Activated T-helper 2 cell treated with anti-CD3 and anti-CD28 coated beads, Interferon-gamma antibody, Interleukin-2, Interleukin-4, amounts not matched to agents 10 μg/mL and 5 μg/mL and 100 μg/mL, durations not matched to agents 14 hours and 24 hours and 36 hours (primary cell): ENCODE measurements at regions not wholly inside any gene's neighbourhood (a gene's known extent, or its start where the extent isn't known, plus 50 kb on each side); places are given as distances from the start of the nearest gene placed in this dataset.
"Not testable (repeated sequence)": the region's sequence is repeated elsewhere in the genome, so short reads cannot be mapped to it uniquely, and the experiment has no call there.

Experiments used
- DNase-seq: peaks from one replicate; pipeline ENCODE4 v3.0.0; 2021; ENCODE audit warnings: low spot score
- H3K27ac Mint-ChIP-seq: one replicate; pipeline ENCODE4 v1.8.0; 2021; ENCODE audit warnings: mixed read lengths
- H3K27me3 Mint-ChIP-seq: one replicate; pipeline ENCODE4 v1.8.0; 2021; ENCODE audit warnings: low read depth, mixed read lengths
- H3K36me3 Mint-ChIP-seq: one replicate; pipeline ENCODE4 v1.8.0; 2021; ENCODE audit warnings: low read depth, mixed read lengths
- H3K4me1 Mint-ChIP-seq: one replicate; pipeline ENCODE4 v1.8.0; 2021; ENCODE audit warnings: low read depth, mixed read lengths
- H3K4me3 Mint-ChIP-seq: one replicate; pipeline ENCODE4 v1.8.0; 2021; ENCODE audit warnings: low read depth, mild to moderate bottlenecking, moderate library complexity, mixed read lengths
- H3K9me3 Mint-ChIP-seq: one replicate; pipeline ENCODE4 v1.8.0; 2021; ENCODE audit warnings: mixed read lengths
- intact Hi-C: fragments of 100-400 bp; cut with micrococcal nuclease; formaldehyde crosslinking; loops from one replicate; pipeline ENCODE4 v1.15.1; 2023

GRCh38 chr6:19892260-19892659, 55.1 kb downstream of the ID4 start:
- H3K9me3 Mint-ChIP-seq = peaks cover 9% of the 10 kb centered on the region
- no peak for DNase-seq

GRCh38 chr6:19895866-19896692, 58.9 kb downstream of the ID4 start:
- DNase-seq = no peak
- H3K36me3 Mint-ChIP-seq = no peaks in the 10 kb centered on the region
- H3K27ac Mint-ChIP-seq = no peak overlapping the region
- intact Hi-C loops = no loop called here
- H3K4me1 Mint-ChIP-seq = no peaks in the 10 kb centered on the region
- H3K4me3 Mint-ChIP-seq = no peak overlapping the region
- H3K27me3 Mint-ChIP-seq = no peaks in the 10 kb centered on the region
- peaks cover 9% of the 10 kb centered on the region for H3K9me3 Mint-ChIP-seq

More at GRCh38 chr6:19892260-19892659, 55.1 kb downstream of the ID4 start:
- Mint-ChIP-seq H3K4me1 (no peaks in the 10 kb centered on the region), H3K36me3 (no peaks in the 10 kb centered on the region), H3K27ac (no peak overlapping the region), H3K27me3 (no peaks in the 10 kb centered on the region), H3K4me3 (no peak overlapping the region)
- intact Hi-C loops = no loop called here

GRCh38 chr6:19896693-19897010, 59.5 kb downstream of the ID4 start:
- no peak overlapping the region for H3K4me3 Mint-ChIP-seq
- no peaks in the 10 kb centered on the region for H3K27me3 Mint-ChIP-seq
- H3K4me1 Mint-ChIP-seq = no peaks in the 10 kb centered on the region
- intact Hi-C loops = no loop called here
- H3K9me3 Mint-ChIP-seq = peaks cover 9% of the 10 kb centered on the region
- H3K36me3 Mint-ChIP-seq = no peaks in the 10 kb centered on the region
- DNase-seq = no peak
- no peak overlapping the region for H3K27ac Mint-ChIP-seq

GRCh38 chr6:19898141-19898740, 61.1 kb downstream of the ID4 start:
- Mint-ChIP-seq H3K27me3 (no peaks in the 10 kb centered on the region), H3K36me3 (no peaks in the 10 kb centered on the region), H3K27ac (no peak overlapping the region), H3K4me1 (no peaks in the 10 kb centered on the region), H3K9me3 (peaks cover 9% of the 10 kb centered on the region), H3K4me3 (no peak overlapping the region)
- DNase-seq = no peak
- intact Hi-C loops = no loop called here

- intact Hi-C loops = no loop called here
These were observed 65.0 kb downstream of the ID4 start for GRCh38 chr6:19902201-19902600.

GRCh38 chr6:19904408-19904807, 67.2 kb downstream of the ID4 start:
- DNase-seq, H3K9me3 Mint-ChIP-seq, H3K27ac Mint-ChIP-seq, H3K4me1 Mint-ChIP-seq, H3K27me3 Mint-ChIP-seq, intact Hi-C loops, H3K4me3 Mint-ChIP-seq, H3K36me3 Mint-ChIP-seq: not testable (repeated sequence)

More at GRCh38 chr6:19902201-19902600, 65.0 kb downstream of the ID4 start:
- H3K27me3 Mint-ChIP-seq = no peaks in the 10 kb centered on the region
- H3K4me3 Mint-ChIP-seq = no peak overlapping the region
- DNase-seq = no peak
- no peaks in the 10 kb centered on the region for H3K4me1 Mint-ChIP-seq
- H3K9me3 Mint-ChIP-seq = peaks cover under 1% of the 10 kb centered on the region
- no peaks in the 10 kb centered on the region for H3K36me3 Mint-ChIP-seq
- no peak overlapping the region for H3K27ac Mint-ChIP-seq

- Mint-ChIP-seq H3K27me3 (no peaks in the 10 kb centered on the region), H3K27ac (no peak overlapping the region), H3K4me3 (no peak overlapping the region), H3K4me1 (no peaks in the 10 kb centered on the region), H3K9me3 (no peaks in the 10 kb centered on the region), H3K36me3 (no peaks in the 10 kb centered on the region)
- intact Hi-C loops = no loop called here
- DNase-seq = no peak
These were observed 68.4 kb downstream of the ID4 start for GRCh38 chr6:19905584-19905983.

GRCh38 chr6:19906171-19906570, 69.0 kb downstream of the ID4 start:
- Mint-ChIP-seq H3K4me1 (no peaks in the 10 kb centered on the region), H3K27ac (no peak overlapping the region), H3K9me3 (peaks cover 4% of the 10 kb centered on the region), H3K4me3 (no peak overlapping the region), H3K27me3 (no peaks in the 10 kb centered on the region), H3K36me3 (no peaks in the 10 kb centered on the region)
- DNase-seq = no peak
- intact Hi-C loops = no loop called here

GRCh38 chr6:19911223-19911622, 74.1 kb downstream of the ID4 start:
- intact Hi-C loops = no loop called here
- Mint-ChIP-seq H3K4me1 (no peaks in the 10 kb centered on the region), H3K4me3 (no peak overlapping the region), H3K27me3 (no peaks in the 10 kb centered on the region), H3K9me3 (peaks cover 11% of the 10 kb centered on the region), H3K36me3 (no peaks in the 10 kb centered on the region), H3K27ac (no peak overlapping the region)
- DNase-seq = no peak

- H3K4me3 Mint-ChIP-seq = no peak overlapping the region
- no peak for DNase-seq
- intact Hi-C loops = no loop called here
- no peak overlapping the region for H3K27ac Mint-ChIP-seq
- H3K27me3 Mint-ChIP-seq = no peaks in the 10 kb centered on the region
- H3K36me3 Mint-ChIP-seq = no peaks in the 10 kb centered on the region
- H3K4me1 Mint-ChIP-seq = no peaks in the 10 kb centered on the region
- H3K9me3 Mint-ChIP-seq = peaks cover 3% of the 10 kb centered on the region
These were observed 81.3 kb downstream of the ID4 start for GRCh38 chr6:19918436-19918835.

- H3K27ac Mint-ChIP-seq = no peak overlapping the region
- no peaks in the 10 kb centered on the region for H3K4me1 Mint-ChIP-seq
- DNase-seq = no peak
- H3K4me3 Mint-ChIP-seq = no peak overlapping the region
- peaks cover 3% of the 10 kb centered on the region for H3K9me3 Mint-ChIP-seq
- intact Hi-C loops = no loop called here
- H3K36me3 Mint-ChIP-seq = no peaks in the 10 kb centered on the region
- H3K27me3 Mint-ChIP-seq = no peaks in the 10 kb centered on the region
These were observed 84.6 kb downstream of the ID4 start for GRCh38 chr6:19921786-19922185.

- no peaks in the 10 kb centered on the region for H3K27me3 Mint-ChIP-seq
- H3K36me3 Mint-ChIP-seq = no peaks in the 10 kb centered on the region
- H3K9me3 Mint-ChIP-seq = no peaks in the 10 kb centered on the region
- no peak overlapping the region for H3K4me3 Mint-ChIP-seq
- no peaks in the 10 kb centered on the region for H3K4me1 Mint-ChIP-seq
- DNase-seq = no peak
- H3K27ac Mint-ChIP-seq = no peak overlapping the region
- intact Hi-C loops = no loop called here
These were observed 88.4 kb downstream of the ID4 start for GRCh38 chr6:19925533-19925932.

GRCh38 chr6:19928461-19928860, 91.3 kb downstream of the ID4 start:
- no peaks in the 10 kb centered on the region for H3K36me3 Mint-ChIP-seq
- H3K9me3 Mint-ChIP-seq = no peaks in the 10 kb centered on the region
- intact Hi-C loops = no loop called here
- H3K27ac Mint-ChIP-seq = no peak overlapping the region
- H3K4me3 Mint-ChIP-seq = no peak overlapping the region
- H3K27me3 Mint-ChIP-seq = no peaks in the 10 kb centered on the region
- DNase-seq = no peak
- H3K4me1 Mint-ChIP-seq = no peaks in the 10 kb centered on the region
